Kidney epithelial cell (primary cell): ENCODE measurements at regions not wholly inside any gene's neighbourhood (a gene's known extent, or its start where the extent isn't known, plus 50 kb on each side); places are given as distances from the start of the nearest gene placed in this dataset.

ENCODE experiments used
- DNase-seq: peaks from one replicate; pipeline ENCODE4 v3.0.0-alpha.2; 2010; ENCODE audit warnings: low read depth
- H3K27me3 ChIP-seq: 2 replicates; pipeline ENCODE4 v1.6.0; 2011; ENCODE audit warnings: low read length; ENCODE audit not compliant: control insufficient read depth, insufficient read depth
- H3K36me3 ChIP-seq: 2 replicates; pipeline ENCODE4 v1.5.1; 2011; ENCODE audit warnings: low read length; ENCODE audit not compliant: control insufficient read depth, insufficient read depth
- H3K4me3 ChIP-seq: 2 replicates; pipeline ENCODE4 v1.5.1; 2011; ENCODE audit warnings: low read depth, mild to moderate bottlenecking, control low read depth, low read length
- CTCF ChIP-seq: IDR thresholded peaks from 2 replicates; pipeline ENCODE4 v1.5.1; 2011; ENCODE audit warnings: mild to moderate bottlenecking, moderate library complexity, low read length, control low read depth, inconsistent platforms; ENCODE audit not compliant: insufficient read depth, poor library complexity, severe bottlenecking

- Histone ChIP-seq H3K36me3 (no peaks in the 10 kb centered on the region), H3K27me3 (no peaks in the 10 kb centered on the region), H3K4me3 (no peak overlapping the region)
- DNase-seq = no peak
- no peak for TF ChIP-seq CTCF
Observed at GRCh38 chr2:128368437-128369107, 49.9 kb upstream of the HS6ST1 start.

- no peak for TF ChIP-seq CTCF
- H3K27me3 ChIP-seq = no peaks in the 10 kb centered on the region
Observed at GRCh38 chr2:128369108-128369555, 50.5 kb upstream of the HS6ST1 start.

GRCh38 chr2:128369602-128370467, 51.2 kb upstream of the HS6ST1 start:
- DNase-seq = no peak
- TF ChIP-seq CTCF = no peak
- no peaks in the 10 kb centered on the region for H3K36me3 ChIP-seq
- no peaks in the 10 kb centered on the region for H3K27me3 ChIP-seq
- H3K4me3 ChIP-seq = no peak overlapping the region

More at GRCh38 chr2:128369108-128369555, 50.5 kb upstream of the HS6ST1 start:
- no peaks in the 10 kb centered on the region for H3K36me3 ChIP-seq
- H3K4me3 ChIP-seq = no peak overlapping the region
- DNase-seq = no peak

GRCh38 chr2:128370468-128371247, 52.0 kb upstream of the HS6ST1 start:
- Histone ChIP-seq H3K36me3 (no peaks in the 10 kb centered on the region), H3K4me3 (no peak overlapping the region), H3K27me3 (no peaks in the 10 kb centered on the region)
- DNase-seq = no peak
- TF ChIP-seq CTCF = no peak

- DNase-seq = no peak
- H3K4me3 ChIP-seq = no peak overlapping the region
- no peaks in the 10 kb centered on the region for H3K36me3 ChIP-seq
- no peak for TF ChIP-seq CTCF
- no peaks in the 10 kb centered on the region for H3K27me3 ChIP-seq
Observed at GRCh38 chr2:128371248-128371630, 52.6 kb upstream of the HS6ST1 start.
